ENCODE measurements at regions not wholly inside any gene's neighbourhood (a gene's known extent, or its start where the extent isn't known, plus 50 kb on each side); places are given as distances from the start of the nearest gene placed in this dataset.

- Histone ChIP-seq H4K20me1 (ENCODE audit: control insufficient read depth, extremely low read depth, insufficient read depth, low read length) (no peaks in the 10 kb centered on the region), H3K4me2 (ENCODE audit: control insufficient read depth, extremely low read depth, insufficient read depth, low read depth, low read length) (no peak overlapping the region), H3K9me3 (ENCODE audit: control insufficient read depth, low read depth, low read length) (peaks cover 6% of the 10 kb centered on the region), H2AFZ (ENCODE audit: control insufficient read depth, low read length) (no peak overlapping the region), H3K36me3 (ENCODE audit: control insufficient read depth in 2 of 2, extremely low read depth in 1 of 2, insufficient read depth in 2 of 2, low read length in 2 of 2) (no peaks in the 10 kb centered on the region), H3K9ac (ENCODE audit: control insufficient read depth, extremely low read depth, insufficient read depth, low read length) (no peak overlapping the region), H3K27ac (ENCODE audit: control insufficient read depth, insufficient read depth, low read length) (no peak overlapping the region), H3K9me1 (ENCODE audit: control insufficient read depth, extremely low read depth, insufficient read depth, low read length) (no peaks in the 10 kb centered on the region), H3K27me3 (ENCODE audit: control insufficient read depth, extremely low read depth, insufficient read depth, low read length) (no peaks in the 10 kb centered on the region), H3K4me1 (ENCODE audit: control insufficient read depth, extremely low read depth, insufficient read depth, low read length) (no peaks in the 10 kb centered on the region), H3K79me2 (ENCODE audit: control insufficient read depth, insufficient read depth, low read length) (no peaks in the 10 kb centered on the region), H3K4me3 (ENCODE audit: control insufficient read depth in 2 of 3, extremely low read depth in 1 of 3, insufficient read depth in 2 of 3, low read depth in 1 of 3, low read length in 3 of 3) (no peak overlapping the region)
- FAIRE-seq: no peak
- TF ChIP-seq EZH2 (IDR thresholded peaks at IDR 0.05; ENCODE audit: low read length): no peak
- TF ChIP-seq, protein P1, sequence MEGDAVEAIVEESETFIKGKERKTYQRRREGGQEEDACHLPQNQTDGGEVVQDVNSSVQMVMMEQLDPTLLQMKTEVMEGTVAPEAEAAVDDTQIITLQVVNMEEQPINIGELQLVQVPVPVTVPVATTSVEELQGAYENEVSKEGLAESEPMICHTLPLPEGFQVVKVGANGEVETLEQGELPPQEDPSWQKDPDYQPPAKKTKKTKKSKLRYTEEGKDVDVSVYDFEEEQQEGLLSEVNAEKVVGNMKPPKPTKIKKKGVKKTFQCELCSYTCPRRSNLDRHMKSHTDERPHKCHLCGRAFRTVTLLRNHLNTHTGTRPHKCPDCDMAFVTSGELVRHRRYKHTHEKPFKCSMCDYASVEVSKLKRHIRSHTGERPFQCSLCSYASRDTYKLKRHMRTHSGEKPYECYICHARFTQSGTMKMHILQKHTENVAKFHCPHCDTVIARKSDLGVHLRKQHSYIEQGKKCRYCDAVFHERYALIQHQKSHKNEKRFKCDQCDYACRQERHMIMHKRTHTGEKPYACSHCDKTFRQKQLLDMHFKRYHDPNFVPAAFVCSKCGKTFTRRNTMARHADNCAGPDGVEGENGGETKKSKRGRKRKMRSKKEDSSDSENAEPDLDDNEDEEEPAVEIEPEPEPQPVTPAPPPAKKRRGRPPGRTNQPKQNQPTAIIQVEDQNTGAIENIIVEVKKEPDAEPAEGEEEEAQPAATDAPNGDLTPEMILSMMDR (optimal IDR thresholded peaks at IDR 0.05 in 1 of 3, IDR thresholded peaks at IDR 0.05 in 1 of 3, conservative IDR thresholded peaks at IDR 0.05 in 1 of 3; ENCODE audit: extremely low read depth in 1 of 3, insufficient read depth in 2 of 3, low read length in 3 of 3): no peak
- no peak for DNase-seq (ENCODE audit: low read depth, low spot score)
- dilution Hi-C loops (cut with MboI; ENCODE audit: extremely low pct_ligation_motif_present, low sequenced_read_pairs): no loop called here
These were observed 253.0 kb downstream of the ICE1 start for GRCh38 chr5:5675511-5675910.

- H3K4me2 ChIP-seq (ENCODE audit: control insufficient read depth, extremely low read depth, insufficient read depth, low read depth, low read length): no peak overlapping the region
- FAIRE-seq: no peak
- dilution Hi-C loops (cut with MboI; ENCODE audit: extremely low pct_ligation_motif_present, low sequenced_read_pairs): no loop called here
These were observed 249.3 kb downstream of the ICE1 start for GRCh38 chr5:5671823-5672222.

More at GRCh38 chr5:5671823-5672222, 249.3 kb downstream of the ICE1 start:
- no peak overlapping the region for H3K4me3 ChIP-seq (ENCODE audit: control insufficient read depth in 2 of 3, extremely low read depth in 1 of 3, insufficient read depth in 2 of 3, low read depth in 1 of 3, low read length in 3 of 3)
- no peaks in the 10 kb centered on the region for H3K27me3 ChIP-seq (ENCODE audit: control insufficient read depth, extremely low read depth, insufficient read depth, low read length)
- H3K36me3 ChIP-seq (ENCODE audit: control insufficient read depth in 2 of 2, extremely low read depth in 1 of 2, insufficient read depth in 2 of 2, low read length in 2 of 2): no peaks in the 10 kb centered on the region
- H2AFZ ChIP-seq (ENCODE audit: control insufficient read depth, low read length): no peak overlapping the region
- H3K9ac ChIP-seq (ENCODE audit: control insufficient read depth, extremely low read depth, insufficient read depth, low read length): no peak overlapping the region
- no peaks in the 10 kb centered on the region for H3K9me1 ChIP-seq (ENCODE audit: control insufficient read depth, extremely low read depth, insufficient read depth, low read length)
- H3K27ac ChIP-seq (ENCODE audit: control insufficient read depth, insufficient read depth, low read length): no peak overlapping the region
- no peaks in the 10 kb centered on the region for H3K9me3 ChIP-seq (ENCODE audit: control insufficient read depth, low read depth, low read length)
- no peaks in the 10 kb centered on the region for H4K20me1 ChIP-seq (ENCODE audit: control insufficient read depth, extremely low read depth, insufficient read depth, low read length)
- no peak for DNase-seq (ENCODE audit: low read depth, low spot score)
- H3K79me2 ChIP-seq (ENCODE audit: control insufficient read depth, insufficient read depth, low read length): no peaks in the 10 kb centered on the region
- no peak for TF ChIP-seq EZH2 (IDR thresholded peaks at IDR 0.05; ENCODE audit: low read length)
- TF ChIP-seq, protein P1 (optimal IDR thresholded peaks at IDR 0.05 in 1 of 3, IDR thresholded peaks at IDR 0.05 in 1 of 3, conservative IDR thresholded peaks at IDR 0.05 in 1 of 3; ENCODE audit: extremely low read depth in 1 of 3, insufficient read depth in 2 of 3, low read length in 3 of 3): no peak
- no peaks in the 10 kb centered on the region for H3K4me1 ChIP-seq (ENCODE audit: control insufficient read depth, extremely low read depth, insufficient read depth, low read length)

Data from keratinocyte (primary cell).